ENCODE measurements at regions not wholly inside any gene's neighbourhood (a gene's known extent, or its start where the extent isn't known, plus 50 kb on each side); places are given as distances from the start of the nearest gene placed in this dataset.

DNA sequence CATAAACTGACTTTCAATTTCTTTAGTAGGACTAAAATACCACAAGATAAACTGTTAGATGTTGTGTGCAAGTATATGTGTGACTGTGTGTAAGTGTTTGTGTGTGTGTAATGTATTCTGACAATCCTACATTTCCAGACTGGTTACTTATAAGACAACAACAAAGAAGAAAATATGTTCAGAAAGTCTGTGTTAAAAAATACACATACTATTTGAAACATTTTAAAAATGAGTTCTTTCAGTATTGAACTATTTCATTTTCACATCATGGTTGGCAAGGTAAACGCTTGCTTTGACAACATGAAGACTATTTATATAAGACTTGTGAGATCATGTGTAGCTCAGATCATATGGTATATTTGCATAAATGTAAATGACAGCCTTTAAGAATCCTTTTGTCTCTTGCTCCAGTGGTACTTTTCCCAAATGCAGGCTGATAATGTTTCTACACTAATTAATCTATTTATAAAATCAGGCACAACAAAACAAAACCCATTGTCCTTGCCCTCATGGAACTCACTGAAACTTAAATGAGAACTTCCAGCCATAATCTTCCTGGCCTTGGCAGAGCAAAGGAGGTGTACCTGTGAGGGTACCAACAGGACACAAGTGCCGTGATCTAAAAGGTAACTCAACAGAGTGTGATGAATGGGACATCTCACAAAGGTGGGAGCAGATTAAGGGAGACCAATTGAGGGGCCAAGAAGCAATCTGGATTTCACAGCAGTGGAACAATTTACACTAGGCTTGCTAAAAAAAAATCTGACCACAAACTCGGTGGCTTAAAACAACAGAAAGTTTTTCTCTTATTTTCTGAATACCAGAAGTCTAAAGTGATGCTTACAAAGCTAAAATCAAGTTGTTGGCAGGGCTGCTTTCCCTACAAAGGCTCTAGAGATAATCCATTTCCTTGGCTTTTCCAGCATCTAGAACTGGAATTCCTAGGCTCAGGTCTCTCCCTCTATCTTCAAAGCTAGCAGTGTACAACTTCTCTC, 349.0 kb downstream of the TBC1D4 start:
- DNase-seq (ENCODE audit: low spot score) = no peak

DNA sequence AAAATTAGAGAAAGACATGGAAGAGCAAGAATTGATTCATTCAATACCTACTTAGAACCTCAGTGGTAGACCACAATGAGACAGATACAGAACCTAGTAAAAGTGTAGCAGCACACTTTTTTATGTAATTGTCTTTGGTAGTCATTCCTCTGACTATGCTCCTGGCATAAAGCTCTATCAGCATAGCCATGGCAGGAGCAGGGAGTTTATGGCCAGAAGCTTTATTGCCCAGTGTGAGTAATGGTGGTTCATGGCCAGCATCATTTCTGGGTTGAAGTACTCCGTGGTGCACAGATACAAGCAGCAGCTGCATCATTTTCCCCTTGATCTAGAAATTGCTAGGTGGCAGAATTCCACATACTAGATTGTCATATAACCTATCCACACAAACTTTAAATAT, 352.6 kb downstream of the TBC1D4 start:
- DNase-seq (ENCODE audit: low spot score) = no peak

DNA sequence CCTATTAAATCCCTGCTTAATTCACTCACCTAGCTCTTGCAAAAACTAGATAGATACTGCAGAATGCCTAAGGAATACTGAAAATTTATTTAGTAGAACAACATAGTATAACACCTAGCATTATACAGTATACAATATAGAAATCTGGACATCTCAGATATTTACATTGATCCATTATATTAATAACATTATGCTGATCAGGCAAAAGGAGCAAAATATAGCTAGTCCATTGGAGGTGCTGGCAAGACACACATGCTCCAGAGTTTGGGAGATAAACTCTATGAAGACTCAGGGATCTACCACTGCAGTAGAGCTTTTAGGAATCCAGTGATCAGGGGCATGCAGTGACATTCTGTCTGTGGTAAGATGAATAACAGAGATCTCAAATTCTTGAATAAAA, 357.6 kb downstream of the TBC1D4 start:
- no peak for DNase-seq (ENCODE audit: low spot score)

DNA sequence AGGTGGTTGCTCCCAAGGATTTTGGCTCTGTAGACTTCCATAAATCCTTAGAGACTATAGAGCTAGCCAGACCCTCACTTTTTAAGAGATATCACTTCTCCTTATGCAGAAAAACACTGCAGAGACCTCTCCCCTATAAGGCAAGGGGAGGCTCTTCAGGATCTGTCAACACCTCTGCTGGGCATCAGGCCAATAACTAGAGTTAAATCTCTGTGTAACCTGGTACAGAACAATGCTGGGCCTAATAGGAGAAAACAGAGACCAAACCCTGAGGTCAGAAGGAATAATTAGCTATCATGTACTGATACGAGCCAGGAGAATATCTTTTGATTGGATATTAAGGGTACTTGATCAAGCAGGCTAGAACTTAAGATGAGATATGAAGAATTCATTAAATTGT, 358.5 kb downstream of the TBC1D4 start:
- DNase-seq (ENCODE audit: low spot score) = no peak

DNA sequence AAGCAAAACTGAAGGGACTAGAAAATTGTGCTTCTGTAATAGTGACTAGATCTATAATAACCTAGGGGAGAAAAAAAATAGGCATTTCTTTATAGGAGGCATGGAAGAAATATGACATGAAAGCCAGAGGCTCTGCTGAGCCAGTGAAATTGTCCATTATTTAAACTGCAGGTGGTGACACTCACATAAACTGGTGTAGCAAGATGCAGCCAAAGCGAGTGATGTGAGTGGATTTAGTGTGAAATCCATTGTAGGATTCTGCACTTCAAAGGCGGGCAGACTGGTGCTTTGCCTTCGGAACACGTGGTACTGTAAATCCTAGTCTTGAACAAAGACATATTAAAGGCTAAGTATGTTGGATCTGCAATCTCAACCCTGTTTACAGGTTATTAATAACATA, 361.9 kb downstream of the TBC1D4 start:
- no peak for DNase-seq (ENCODE audit: low spot score)

DNA sequence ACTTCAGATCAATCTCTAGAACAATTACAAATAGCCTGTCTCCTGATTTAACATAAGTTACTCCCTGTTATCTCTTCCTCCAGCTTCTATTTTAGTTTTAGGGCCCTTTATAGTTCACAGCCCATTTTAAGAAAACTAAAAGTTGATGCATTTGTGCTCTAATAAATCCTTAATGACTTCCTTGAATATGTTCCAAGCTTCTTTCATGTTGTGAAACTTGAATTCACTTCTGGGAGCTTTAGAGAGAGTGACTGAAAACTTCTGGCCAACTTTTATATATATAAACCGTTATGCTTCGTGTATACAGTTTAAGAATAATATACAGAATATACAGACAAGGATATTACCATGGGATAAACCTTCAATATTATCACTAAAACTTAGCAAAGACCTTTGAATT, 366.8 kb downstream of the TBC1D4 start:
- DNase-seq (ENCODE audit: low spot score) = no peak

DNA sequence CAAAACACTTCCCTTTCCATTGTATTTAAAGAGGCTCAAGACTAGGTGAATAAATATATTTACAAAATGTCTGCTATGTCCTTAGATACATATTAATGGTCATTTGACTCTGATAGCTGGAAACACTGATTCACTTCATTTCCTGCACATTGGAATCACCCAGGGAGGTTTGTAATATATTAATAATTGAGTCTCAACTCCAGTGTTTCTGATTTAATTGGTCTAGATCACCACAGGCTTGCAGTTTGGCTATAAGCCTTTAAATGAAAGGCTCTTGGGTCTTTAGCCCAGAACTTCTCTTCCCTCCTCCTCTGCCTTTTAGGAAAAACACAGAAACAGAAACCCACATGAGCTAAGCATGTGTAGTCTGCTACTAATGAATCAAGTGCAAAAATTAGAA, 378.0 kb downstream of the TBC1D4 start:
- DNase-seq (ENCODE audit: low spot score) = no peak

DNA sequence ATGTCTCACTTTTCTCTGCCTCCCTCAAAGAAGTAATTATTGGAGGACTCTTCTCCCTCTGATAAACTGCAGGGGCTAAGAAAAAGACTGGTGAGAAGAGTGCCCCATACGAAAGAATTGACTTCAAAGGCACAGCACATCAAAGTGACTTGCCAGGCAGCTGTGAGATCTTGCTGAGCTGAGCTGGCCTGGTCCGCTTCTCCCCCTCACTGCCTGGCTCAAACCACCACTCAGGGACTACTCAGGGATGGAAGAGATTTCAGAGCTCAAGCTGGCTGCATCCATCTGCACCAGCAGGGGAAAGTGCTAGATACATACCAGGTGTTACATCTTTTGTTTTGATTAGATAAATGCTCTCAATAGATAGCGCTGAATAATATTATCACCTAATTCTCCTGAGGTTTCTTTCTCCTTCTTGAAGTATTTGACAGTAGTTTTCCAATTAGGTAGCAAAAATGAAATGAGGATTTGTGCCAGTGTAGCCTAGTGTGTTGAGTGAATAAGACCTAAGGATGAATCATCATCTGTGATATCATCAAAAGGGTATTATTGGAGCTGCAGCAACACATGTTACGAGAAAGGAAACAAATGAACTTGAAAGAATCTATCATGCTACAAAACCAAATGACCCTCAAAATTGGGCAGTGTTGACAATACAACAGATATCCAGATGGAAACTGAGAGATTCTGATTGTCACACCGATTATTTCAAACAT, 379.8 kb downstream of the TBC1D4 start:
- DNase-seq (ENCODE audit: low spot score) = no peak

DNA sequence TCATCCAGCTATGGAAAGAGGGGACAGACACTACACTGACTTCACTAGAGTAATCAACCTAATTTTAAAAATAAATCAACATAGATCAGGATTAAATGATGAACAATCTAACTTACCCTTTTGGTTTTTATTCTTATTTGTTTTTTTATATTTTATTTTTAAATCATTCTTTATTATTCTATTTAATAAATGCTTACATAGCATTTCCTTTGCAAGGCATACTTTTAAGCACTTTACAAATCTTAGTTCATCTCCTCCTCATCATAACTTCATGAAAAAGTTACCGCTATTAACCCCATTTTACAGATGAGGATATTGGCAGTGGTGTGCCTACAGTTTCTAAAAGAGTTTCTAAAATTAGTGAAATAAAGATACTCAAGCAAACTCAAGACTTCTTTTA, 380.6 kb downstream of the TBC1D4 start:
- no peak for DNase-seq (ENCODE audit: low spot score)

DNA sequence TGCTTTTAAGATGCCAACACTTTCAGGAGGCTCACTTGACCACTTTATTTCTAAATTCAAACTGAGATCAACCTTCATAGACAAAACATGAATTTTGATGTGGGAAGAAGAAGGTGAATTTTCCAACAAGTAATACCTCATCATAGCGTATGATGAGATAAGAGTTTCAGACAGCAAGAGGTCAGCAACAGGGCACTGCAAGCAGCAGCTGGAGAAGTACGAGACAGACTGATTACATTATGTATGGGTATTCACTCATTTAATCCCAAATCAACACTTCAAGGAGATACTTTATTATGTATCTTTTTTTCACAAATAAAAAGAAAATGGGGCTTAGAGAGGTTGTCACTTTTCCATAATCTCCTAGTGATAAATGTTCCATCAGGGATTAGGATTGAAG, 389.8 kb downstream of the TBC1D4 start:
- no peak for DNase-seq (ENCODE audit: low spot score)

DNA sequence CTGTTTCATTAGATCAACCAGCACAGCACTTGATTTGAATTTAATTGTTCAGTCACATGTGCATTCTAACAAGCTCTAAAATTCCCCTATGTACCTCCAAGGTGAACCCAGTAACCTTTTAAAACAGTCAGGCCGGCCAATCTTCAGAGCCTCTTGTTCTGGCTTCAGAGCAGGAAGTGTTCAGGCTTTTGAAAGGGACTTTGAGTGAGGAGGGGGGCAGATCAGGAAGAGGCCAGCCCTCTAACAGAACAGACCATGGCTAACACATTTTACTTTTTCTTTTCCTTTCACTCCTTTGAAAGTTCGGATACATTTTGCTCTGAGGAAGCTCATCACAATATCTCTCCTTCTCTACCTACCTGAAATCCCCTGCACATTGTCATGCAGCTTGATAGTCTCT, 390.3 kb downstream of the TBC1D4 start:
- DNase-seq (ENCODE audit: low spot score) = no peak

DNA sequence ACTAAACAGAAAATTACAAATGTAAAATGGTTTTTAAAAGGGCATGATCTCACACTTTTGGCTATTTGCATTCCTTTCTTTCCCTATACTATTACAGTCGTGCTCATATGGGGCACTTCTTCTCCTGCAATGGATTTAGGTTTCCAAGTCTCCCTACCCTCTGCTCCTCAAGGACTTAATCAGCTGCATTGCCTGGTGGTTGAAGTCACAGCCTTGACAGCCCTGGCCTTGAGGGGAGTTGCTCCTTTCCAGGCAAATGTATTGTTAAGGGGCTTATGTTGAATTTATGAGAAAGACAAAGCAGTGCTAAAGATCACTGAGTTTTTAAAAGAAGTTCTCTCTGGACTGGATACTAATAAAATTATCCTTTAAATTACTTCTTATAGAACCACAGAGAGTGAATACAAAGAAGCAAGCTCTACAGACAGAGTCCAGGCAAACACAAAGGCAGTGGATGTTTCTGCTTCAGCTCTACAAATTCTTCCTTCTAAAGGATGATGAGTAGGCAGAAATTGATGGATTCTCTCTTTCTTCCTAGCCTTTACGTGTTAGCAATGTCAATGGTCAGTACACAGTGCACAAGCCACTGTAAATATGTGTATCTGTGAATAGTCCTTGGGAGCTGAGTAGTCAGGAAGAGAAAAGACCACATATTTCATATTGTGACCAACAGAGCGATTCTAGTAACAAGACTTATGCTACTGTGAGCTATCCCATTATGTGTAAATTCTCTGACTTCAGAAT, 390.9 kb downstream of the TBC1D4 start:
- no peak for DNase-seq (ENCODE audit: low spot score)

DNA sequence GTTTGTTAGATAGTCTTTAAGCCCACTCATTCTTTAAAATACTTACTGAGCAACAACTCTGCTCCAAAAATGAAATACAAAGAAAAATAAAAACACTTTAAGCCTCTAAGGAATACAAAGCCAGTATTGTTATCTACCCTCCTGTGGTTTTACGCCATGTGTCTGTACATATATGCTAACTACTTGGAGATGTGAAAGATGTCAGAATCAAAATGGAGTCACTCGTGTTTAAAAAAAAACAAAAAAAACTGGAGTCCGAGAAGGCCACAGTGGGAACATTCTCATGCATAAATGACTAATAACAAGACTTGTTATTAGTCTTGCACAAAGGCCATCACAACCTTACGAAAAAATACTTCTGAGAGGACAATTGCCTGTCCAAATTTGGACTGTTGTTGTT, 393.1 kb downstream of the TBC1D4 start:
- no peak for DNase-seq (ENCODE audit: low spot score)

DNA sequence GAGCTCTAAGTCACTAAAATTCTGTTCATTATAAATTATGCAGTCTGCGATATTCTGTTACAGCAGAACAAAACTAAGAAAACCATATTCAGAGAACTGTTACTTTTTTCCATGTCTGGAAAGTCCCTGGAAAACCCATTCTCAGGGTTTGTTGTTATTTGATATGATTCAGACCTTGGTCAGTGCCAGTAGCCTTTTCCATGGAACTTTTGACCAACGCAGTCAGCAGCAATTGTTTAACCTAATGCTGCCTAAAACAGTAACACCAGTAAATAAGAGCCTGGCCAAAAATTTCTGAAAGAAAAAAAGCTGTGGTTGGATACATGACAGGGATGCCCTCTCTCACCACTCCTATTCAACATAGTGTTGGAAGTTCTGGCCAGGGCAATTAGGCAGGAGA, 402.7 kb downstream of the TBC1D4 start:
- no peak for DNase-seq (ENCODE audit: low spot score)

DNA sequence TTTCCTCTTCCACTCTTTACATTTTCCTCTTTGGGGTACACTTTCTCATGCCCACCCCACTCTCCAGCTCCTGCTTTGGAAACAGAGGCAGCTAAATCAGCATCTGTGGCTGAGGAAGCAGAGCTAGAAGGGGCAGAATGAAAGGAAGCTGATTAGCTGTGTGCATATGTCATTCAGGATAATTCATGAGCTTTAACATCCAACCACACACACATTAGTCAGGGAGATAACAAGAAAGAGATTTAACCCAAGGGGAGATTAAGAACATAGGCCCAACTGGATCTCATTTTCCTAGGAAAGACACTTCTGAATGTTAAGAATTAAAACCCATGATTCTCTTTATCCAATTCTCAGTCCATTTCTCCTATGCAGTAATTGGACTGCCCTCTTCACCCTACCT, 405.5 kb downstream of the TBC1D4 start:
- no peak for DNase-seq (ENCODE audit: low spot score)

DNA sequence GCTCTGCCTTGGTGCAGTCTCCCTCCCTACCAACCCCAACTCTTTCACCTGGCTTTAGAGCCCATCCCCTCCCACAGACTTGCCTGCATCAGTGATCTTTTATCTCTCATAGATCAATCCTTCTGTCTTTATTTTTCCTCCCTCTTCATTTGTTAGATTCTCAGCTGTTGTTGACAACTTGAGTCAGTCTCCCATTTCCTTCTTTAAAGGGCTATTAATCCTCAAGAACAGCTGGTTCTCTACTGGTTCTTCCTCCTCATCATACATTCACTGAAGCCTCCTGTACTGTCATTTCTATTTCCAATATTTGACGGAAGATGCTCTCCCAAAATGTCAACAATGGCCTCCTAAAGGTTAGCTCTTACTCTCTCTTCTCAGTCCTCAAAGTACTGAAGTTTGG, 408.2 kb downstream of the TBC1D4 start:
- no peak for DNase-seq (ENCODE audit: low spot score)

DNA sequence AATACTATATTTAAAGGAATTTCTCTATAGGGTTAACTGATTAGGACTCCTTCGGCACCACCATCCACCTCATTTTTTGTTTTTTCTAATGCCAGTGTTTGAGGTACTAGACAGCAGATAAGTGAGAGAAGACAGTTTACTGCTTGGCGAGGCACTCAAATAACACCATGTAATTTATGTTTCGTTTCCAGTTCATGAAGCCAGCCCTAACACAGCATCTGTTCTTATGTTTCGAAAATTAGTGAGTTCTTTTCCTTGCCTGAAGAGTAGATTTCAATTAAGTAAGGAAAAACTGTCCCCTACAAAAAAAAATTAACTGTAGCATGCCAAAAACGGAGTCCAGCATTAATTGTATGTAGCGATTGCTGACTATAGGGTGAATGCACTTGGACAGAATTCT, 409.1 kb downstream of the TBC1D4 start:
- DNase-seq (ENCODE audit: low spot score) = no peak

DNA sequence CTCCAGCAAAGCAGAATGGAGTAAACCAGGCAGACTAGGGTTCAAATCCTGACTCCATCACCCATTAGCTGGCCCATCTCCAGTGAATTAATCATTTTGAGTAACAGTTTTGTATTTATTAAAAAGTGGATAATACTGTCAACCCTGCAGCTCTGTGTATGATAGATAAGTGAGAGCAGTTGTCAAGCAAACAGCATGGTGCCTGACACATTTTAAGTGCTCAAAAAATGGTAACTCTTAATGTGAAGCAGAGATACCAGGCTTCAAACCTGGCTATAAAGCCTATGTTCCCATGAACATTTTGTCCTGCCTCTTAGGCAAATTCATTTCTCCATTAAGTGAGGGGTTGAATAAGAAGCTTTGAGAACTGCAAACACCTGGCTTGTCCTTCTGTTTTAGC, 409.6 kb downstream of the TBC1D4 start:
- no peak for DNase-seq (ENCODE audit: low spot score)

DNA sequence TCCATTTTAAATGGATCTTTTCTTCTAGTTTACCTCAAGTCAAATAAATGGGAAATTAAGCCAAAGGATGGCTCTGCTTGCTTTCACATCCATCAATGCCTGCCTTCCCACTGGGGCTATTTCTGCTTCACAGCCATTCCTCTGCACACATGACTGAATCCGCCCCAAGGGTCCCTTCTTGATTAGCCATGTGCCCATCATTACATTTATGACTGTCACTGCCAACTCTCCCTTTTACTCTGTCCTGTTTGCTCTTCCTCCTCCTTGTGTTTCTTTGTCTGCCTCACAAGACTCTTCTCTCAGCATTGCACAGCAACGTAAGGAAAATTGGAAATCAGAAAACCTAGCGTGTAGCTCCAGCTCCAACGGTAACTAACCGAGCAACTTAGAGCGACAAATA, 410.2 kb downstream of the TBC1D4 start:
- no peak for DNase-seq (ENCODE audit: low spot score)

DNA sequence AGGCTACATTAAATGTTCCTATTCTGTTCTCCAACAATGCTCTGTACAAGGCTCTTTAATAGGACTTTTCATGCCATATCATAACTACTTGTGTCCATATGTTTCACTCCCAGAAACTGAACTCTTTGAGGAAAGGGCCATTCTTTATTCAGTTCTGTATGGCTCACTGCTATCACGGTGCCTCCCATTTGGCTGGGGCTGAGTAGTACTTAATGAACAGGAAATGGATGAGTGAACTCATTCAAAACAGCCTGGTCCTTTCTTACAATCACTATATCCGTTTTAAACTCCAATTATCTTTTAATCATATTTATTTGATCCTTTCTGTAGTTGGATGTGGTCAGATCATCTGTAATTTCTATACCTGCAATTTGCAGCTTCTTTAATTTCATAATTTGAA, 410.6 kb downstream of the TBC1D4 start:
- no peak for DNase-seq (ENCODE audit: low spot score)

DNA sequence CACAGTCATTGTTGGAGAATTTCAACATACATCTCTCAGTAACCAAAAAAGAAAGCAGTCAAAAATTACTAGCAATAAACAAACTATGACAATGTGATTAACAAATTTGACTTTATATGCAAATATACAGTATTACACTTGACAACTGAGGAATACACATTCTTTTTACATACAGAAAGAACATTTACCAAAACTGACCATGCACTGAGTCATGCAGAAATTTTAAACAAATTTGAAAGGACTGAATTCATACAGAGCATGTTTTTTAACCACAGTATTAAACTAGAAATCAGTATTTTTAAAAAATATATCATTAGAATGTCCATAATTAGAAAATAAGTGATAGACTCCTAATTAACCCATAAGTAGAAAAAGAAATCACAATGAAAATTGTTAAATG, 420.1 kb downstream of the TBC1D4 start:
- no peak for DNase-seq (ENCODE audit: low spot score)

DNA sequence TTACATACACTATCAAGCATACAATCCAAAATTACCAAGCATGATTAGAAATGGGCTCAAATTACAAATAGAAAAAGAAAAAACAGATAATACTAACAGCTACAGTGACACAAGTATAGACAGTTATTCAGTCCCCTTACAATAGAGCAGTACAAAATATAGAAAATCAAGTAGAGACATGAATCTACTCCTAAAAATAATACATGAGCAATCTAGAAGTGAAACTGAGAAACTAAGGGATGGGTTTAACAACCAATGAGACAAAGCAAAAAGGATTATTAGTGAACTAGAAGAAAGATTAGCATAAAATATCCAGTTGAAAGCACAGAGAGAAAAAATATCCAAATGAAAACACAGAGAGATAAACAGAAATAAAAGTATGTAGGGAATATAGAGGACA, 426.7 kb downstream of the TBC1D4 start:
- no peak for DNase-seq (ENCODE audit: low spot score)

DNA sequence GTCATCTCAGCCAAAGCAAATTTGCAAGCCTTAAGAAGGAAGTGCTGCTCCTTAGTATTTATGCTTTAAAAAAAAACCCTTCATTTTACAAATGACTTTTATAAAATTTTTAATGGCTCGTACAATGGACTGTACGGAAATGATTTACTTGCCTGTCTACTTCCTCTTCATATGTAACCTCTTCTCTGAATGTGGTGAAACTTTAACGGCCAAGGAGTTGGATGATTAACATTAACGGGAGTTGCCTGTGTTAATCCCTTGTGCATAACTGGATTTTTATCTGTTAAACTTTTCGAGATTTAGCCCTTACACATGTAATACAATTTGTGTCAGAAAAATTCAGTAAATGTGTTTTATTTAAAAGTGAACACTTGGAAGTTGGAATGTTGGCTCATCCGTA, 429.4 kb downstream of the TBC1D4 start:
- no peak for DNase-seq (ENCODE audit: low spot score)

Data from hematopoietic multipotent progenitor cell treated with erythropoietin and hydrocortisone succinate and interleukin-3 and kit ligand, for 17 days (in vitro differentiated cells).